Panc1 (cell line): ENCODE measurements at regions not wholly inside any gene's neighbourhood (a gene's known extent, or its start where the extent isn't known, plus 50 kb on each side); places are given as distances from the start of the nearest gene placed in this dataset.

Source experiments
- SIN3A ChIP-seq: IDR thresholded peaks from 2 replicates; pipeline ENCODE4 v1.6.1; 2012; ENCODE audit warnings: low read depth, mild to moderate bottlenecking, low read length, moderate library complexity, borderline replicate concordance; ENCODE audit not compliant: insufficient read depth
- TF ChIP-seq, protein P1 (sequence below), 2 experiments: IDR thresholded peaks; 2 replicates each; pipeline ENCODE4 v1.6.1; 2011 to 2012; ENCODE audit warnings: low read depth in 2 of 2, control low read depth in 1 of 2, low read length in 1 of 2, mild to moderate bottlenecking in 1 of 2, moderate library complexity in 1 of 2; ENCODE audit not compliant: insufficient read depth in 1 of 2
- TF ChIP-seq, protein P2 (sequence below): fragments of 450-650 bp; IDR thresholded peaks from 2 replicates; pipeline ENCODE4 v1.5.1; 2017; ENCODE audit warnings: mild to moderate bottlenecking

GRCh38 chr10:110361800-110362456 is 57.2 kb upstream of the SMNDC1 start:
- TF ChIP-seq, protein P1, sequence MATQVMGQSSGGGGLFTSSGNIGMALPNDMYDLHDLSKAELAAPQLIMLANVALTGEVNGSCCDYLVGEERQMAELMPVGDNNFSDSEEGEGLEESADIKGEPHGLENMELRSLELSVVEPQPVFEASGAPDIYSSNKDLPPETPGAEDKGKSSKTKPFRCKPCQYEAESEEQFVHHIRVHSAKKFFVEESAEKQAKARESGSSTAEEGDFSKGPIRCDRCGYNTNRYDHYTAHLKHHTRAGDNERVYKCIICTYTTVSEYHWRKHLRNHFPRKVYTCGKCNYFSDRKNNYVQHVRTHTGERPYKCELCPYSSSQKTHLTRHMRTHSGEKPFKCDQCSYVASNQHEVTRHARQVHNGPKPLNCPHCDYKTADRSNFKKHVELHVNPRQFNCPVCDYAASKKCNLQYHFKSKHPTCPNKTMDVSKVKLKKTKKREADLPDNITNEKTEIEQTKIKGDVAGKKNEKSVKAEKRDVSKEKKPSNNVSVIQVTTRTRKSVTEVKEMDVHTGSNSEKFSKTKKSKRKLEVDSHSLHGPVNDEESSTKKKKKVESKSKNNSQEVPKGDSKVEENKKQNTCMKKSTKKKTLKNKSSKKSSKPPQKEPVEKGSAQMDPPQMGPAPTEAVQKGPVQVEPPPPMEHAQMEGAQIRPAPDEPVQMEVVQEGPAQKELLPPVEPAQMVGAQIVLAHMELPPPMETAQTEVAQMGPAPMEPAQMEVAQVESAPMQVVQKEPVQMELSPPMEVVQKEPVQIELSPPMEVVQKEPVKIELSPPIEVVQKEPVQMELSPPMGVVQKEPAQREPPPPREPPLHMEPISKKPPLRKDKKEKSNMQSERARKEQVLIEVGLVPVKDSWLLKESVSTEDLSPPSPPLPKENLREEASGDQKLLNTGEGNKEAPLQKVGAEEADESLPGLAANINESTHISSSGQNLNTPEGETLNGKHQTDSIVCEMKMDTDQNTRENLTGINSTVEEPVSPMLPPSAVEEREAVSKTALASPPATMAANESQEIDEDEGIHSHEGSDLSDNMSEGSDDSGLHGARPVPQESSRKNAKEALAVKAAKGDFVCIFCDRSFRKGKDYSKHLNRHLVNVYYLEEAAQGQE (IDR thresholded peaks at IDR 0.05; ENCODE audit: insufficient read depth in 1 of 2, low read depth in 2 of 2, low read length in 1 of 2): no peak
- TF ChIP-seq, protein P2, sequence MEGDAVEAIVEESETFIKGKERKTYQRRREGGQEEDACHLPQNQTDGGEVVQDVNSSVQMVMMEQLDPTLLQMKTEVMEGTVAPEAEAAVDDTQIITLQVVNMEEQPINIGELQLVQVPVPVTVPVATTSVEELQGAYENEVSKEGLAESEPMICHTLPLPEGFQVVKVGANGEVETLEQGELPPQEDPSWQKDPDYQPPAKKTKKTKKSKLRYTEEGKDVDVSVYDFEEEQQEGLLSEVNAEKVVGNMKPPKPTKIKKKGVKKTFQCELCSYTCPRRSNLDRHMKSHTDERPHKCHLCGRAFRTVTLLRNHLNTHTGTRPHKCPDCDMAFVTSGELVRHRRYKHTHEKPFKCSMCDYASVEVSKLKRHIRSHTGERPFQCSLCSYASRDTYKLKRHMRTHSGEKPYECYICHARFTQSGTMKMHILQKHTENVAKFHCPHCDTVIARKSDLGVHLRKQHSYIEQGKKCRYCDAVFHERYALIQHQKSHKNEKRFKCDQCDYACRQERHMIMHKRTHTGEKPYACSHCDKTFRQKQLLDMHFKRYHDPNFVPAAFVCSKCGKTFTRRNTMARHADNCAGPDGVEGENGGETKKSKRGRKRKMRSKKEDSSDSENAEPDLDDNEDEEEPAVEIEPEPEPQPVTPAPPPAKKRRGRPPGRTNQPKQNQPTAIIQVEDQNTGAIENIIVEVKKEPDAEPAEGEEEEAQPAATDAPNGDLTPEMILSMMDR: no peak
- no peak for TF ChIP-seq SIN3A
